ENCODE measurements at regions not wholly inside any gene's neighbourhood (a gene's known extent, or its start where the extent isn't known, plus 50 kb on each side); places are given as distances from the start of the nearest gene placed in this dataset.

DNA sequence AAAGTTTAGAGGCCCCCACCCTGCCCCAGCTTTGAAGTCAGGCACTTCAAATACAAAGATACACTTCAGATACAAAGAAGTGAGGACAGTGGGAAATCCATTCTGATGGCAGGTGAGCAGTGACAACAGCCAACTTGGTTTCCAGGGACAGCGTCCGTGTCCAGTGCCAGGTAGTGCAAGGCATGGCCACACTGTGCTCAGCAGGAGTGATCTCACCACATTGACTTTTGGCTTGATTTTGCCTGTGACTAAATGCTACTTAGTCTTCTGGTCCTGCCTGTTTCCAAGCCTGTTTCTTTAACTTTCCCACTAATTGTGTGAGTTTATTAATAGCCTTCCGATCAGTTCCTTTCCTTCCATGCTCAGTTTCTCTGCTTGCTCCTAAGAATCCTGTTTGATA is 72.6 kb upstream of the PALM2AKAP2 start:
- TF ChIP-seq, protein P1, sequence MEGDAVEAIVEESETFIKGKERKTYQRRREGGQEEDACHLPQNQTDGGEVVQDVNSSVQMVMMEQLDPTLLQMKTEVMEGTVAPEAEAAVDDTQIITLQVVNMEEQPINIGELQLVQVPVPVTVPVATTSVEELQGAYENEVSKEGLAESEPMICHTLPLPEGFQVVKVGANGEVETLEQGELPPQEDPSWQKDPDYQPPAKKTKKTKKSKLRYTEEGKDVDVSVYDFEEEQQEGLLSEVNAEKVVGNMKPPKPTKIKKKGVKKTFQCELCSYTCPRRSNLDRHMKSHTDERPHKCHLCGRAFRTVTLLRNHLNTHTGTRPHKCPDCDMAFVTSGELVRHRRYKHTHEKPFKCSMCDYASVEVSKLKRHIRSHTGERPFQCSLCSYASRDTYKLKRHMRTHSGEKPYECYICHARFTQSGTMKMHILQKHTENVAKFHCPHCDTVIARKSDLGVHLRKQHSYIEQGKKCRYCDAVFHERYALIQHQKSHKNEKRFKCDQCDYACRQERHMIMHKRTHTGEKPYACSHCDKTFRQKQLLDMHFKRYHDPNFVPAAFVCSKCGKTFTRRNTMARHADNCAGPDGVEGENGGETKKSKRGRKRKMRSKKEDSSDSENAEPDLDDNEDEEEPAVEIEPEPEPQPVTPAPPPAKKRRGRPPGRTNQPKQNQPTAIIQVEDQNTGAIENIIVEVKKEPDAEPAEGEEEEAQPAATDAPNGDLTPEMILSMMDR (IDR thresholded peaks at IDR 0.05 in 4 of 5, conservative IDR thresholded peaks at IDR 0.05 in 1 of 5): no peak
- TF ChIP-seq POLR2A (IDR thresholded peaks at IDR 0.05): no peak

Data from gastrocnemius medialis (tissue), 4 donors.